ENCODE measurements at regions not wholly inside any gene's neighbourhood (a gene's known extent, or its start where the extent isn't known, plus 50 kb on each side); places are given as distances from the start of the nearest gene placed in this dataset.
A peak's percentile ranks its signal among the peaks of the same experiment; 100 is the strongest.

GRCh38 chr14:65153101-65153500 is 50.8 kb upstream of the MAX start:
- H3K36me3 ChIP-seq (ENCODE audit: insufficient read depth, low read length) = no peaks in the 10 kb centered on the region
- H3K9me3 ChIP-seq (ENCODE audit: control insufficient read depth, insufficient read depth, low read length) = no peaks in the 10 kb centered on the region
- no peak overlapping the region for H3K9ac ChIP-seq (ENCODE audit: low read depth, low read length)
- no peaks in the 10 kb centered on the region for H3K4me1 ChIP-seq (ENCODE audit: insufficient read depth, low read length)

- Histone ChIP-seq H3K9ac (ENCODE audit: low read depth, low read length) (no peak overlapping the region), H3K36me3 (ENCODE audit: insufficient read depth, low read length) (no peaks in the 10 kb centered on the region), H3K9me3 (ENCODE audit: control insufficient read depth, insufficient read depth, low read length) (no peaks in the 10 kb centered on the region), H3K4me1 (ENCODE audit: insufficient read depth, low read length) (no peaks in the 10 kb centered on the region)
Measured at GRCh38 chr14:65156568-65157366, 54.5 kb upstream of the MAX start.

- Histone ChIP-seq H3K9me3 (ENCODE audit: control insufficient read depth, insufficient read depth, low read length) (no peaks in the 10 kb centered on the region), H3K4me1 (ENCODE audit: insufficient read depth, low read length) (no peaks in the 10 kb centered on the region), H3K36me3 (ENCODE audit: insufficient read depth, low read length) (no peaks in the 10 kb centered on the region), H3K9ac (ENCODE audit: low read depth, low read length) (no peak overlapping the region)
Measured at GRCh38 chr14:65159281-65160062, 57.2 kb upstream of the MAX start.

GRCh38 chr14:65160091-65160490 is 57.8 kb upstream of the MAX start:
- H3K9ac ChIP-seq (ENCODE audit: low read depth, low read length) = no peak overlapping the region
- H3K36me3 ChIP-seq (ENCODE audit: insufficient read depth, low read length) = no peaks in the 10 kb centered on the region
- no peaks in the 10 kb centered on the region for H3K4me1 ChIP-seq (ENCODE audit: insufficient read depth, low read length)
- no peaks in the 10 kb centered on the region for H3K9me3 ChIP-seq (ENCODE audit: control insufficient read depth, insufficient read depth, low read length)

- Histone ChIP-seq H3K4me1 (ENCODE audit: insufficient read depth, low read length) (no peaks in the 10 kb centered on the region), H3K36me3 (ENCODE audit: insufficient read depth, low read length) (no peaks in the 10 kb centered on the region), H3K9ac (ENCODE audit: low read depth, low read length) (no peak overlapping the region)
Measured at GRCh38 chr14:65162031-65162430, 59.7 kb upstream of the MAX start.

GRCh38 chr14:65164068-65164824 is 61.9 kb upstream of the MAX start:
- H3K9ac ChIP-seq (ENCODE audit: low read depth, low read length) = no peak overlapping the region
- H3K9me3 ChIP-seq (ENCODE audit: control insufficient read depth, insufficient read depth, low read length) = no peaks in the 10 kb centered on the region
- H3K4me1 ChIP-seq (ENCODE audit: insufficient read depth, low read length) = no peaks in the 10 kb centered on the region
- H3K36me3 ChIP-seq (ENCODE audit: insufficient read depth, low read length) = no peaks in the 10 kb centered on the region

More at GRCh38 chr14:65162031-65162430, 59.7 kb upstream of the MAX start:
- H3K9me3 ChIP-seq (ENCODE audit: control insufficient read depth, insufficient read depth, low read length) = no peaks in the 10 kb centered on the region

GRCh38 chr14:65164825-65165135 is 62.5 kb upstream of the MAX start:
- H3K36me3 ChIP-seq (ENCODE audit: insufficient read depth, low read length) = no peaks in the 10 kb centered on the region
- no peaks in the 10 kb centered on the region for H3K4me1 ChIP-seq (ENCODE audit: insufficient read depth, low read length)

DNA sequence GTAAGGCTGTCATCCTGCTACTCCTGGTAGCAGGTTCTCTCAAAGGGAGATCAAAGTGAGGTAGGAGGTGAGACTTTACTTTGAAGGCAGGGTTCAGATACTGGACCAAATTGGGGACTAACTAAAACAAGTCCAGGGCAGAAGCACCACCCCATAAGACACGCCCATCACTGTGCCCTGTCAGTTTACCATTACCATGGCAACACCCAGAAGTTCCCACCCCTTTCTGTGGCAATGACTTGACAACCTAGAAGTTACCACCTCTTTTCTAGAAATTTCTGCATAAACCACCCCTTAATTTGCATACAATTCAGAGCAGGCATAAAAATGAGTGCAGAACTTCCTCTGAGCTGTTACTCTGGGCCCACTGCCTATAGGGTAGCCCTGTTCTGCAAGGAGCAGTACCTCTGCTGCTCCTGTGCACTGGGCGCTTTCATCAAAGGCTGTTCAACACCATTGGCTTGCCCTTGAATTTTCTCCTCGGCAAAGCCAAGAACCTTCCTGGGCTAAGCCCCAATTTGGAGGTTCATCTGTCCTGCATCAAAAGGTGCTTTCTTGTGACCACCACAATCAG is 64.8 kb upstream of the MAX start:
- no peak overlapping the region for H3K9ac ChIP-seq (ENCODE audit: low read depth, low read length)
- H3K9me3 ChIP-seq (ENCODE audit: control insufficient read depth, insufficient read depth, low read length) = no peaks in the 10 kb centered on the region
- H3K4me1 ChIP-seq (ENCODE audit: insufficient read depth, low read length) = 0 out of 2 replicates have a peak, but pooled peaks cover 6% of the 10 kb centered on the region
- H3K36me3 ChIP-seq (ENCODE audit: insufficient read depth, low read length) = no peaks in the 10 kb centered on the region

More at GRCh38 chr14:65164825-65165135, 62.5 kb upstream of the MAX start:
- H3K9ac ChIP-seq (ENCODE audit: low read depth, low read length) = no peak overlapping the region
- H3K9me3 ChIP-seq (ENCODE audit: control insufficient read depth, insufficient read depth, low read length) = no peaks in the 10 kb centered on the region

GRCh38 chr14:65168840-65169239 is 66.5 kb upstream of the MAX start:
- Histone ChIP-seq H3K9ac (ENCODE audit: low read depth, low read length) (no peak overlapping the region), H3K4me1 (ENCODE audit: insufficient read depth, low read length) (peaks cover 11% of the 10 kb centered on the region), H3K9me3 (ENCODE audit: control insufficient read depth, insufficient read depth, low read length) (no peaks in the 10 kb centered on the region), H3K36me3 (ENCODE audit: insufficient read depth, low read length) (no peaks in the 10 kb centered on the region)

DNA sequence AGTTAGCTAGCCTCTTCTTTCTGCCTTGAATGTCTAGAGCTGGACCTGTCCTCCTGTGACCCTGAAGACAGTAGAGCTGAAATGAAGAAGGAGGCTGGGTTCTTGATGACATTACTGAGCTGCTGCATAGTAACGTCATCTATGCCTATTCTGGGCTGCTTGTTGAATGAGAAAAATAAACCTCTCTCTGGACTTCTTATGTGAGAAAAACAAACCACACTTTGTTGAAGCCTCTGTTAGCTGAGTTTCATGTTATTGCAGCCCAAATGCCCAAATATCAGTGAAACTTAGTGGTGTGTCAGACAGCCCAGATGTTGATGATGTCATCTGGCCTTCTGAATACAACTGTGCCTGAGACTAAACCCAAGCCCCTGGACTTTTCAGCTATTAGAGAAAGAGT is 67.0 kb upstream of the MAX start:
- no peak overlapping the region for H3K9ac ChIP-seq (ENCODE audit: low read depth, low read length)
- no peaks in the 10 kb centered on the region for H3K36me3 ChIP-seq (ENCODE audit: insufficient read depth, low read length)
- peaks cover 14% of the 10 kb centered on the region for H3K4me1 ChIP-seq (ENCODE audit: insufficient read depth, low read length)
- no peaks in the 10 kb centered on the region for H3K9me3 ChIP-seq (ENCODE audit: control insufficient read depth, insufficient read depth, low read length)

DNA sequence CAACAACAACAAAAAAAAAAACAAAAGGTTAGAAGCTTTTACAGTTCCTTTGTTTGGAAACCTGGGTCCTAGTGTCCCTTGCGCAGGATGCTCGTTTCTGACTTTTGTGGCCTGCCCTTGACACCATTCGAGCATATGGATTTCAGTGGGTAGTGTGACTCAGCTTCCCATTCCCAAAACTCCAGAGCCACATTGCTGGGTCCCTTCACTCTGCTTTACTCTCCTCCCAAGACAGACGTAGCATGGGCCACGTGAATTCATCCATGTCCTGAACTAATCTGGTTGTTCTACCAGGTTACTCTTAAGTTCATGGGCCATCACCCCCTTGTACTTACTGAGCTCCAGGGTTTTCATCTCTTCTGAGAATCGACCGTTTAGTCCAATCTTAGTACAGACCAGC is 68.0 kb upstream of the MAX start:
- Histone ChIP-seq H3K4me1 (ENCODE audit: insufficient read depth, low read length) (peaks cover 14% of the 10 kb centered on the region), H3K9me3 (ENCODE audit: control insufficient read depth, insufficient read depth, low read length) (no peaks in the 10 kb centered on the region), H3K9ac (ENCODE audit: low read depth, low read length) (no peak overlapping the region; the same call in 1 of the 2 replicates), H3K36me3 (ENCODE audit: insufficient read depth, low read length) (no peaks in the 10 kb centered on the region)

DNA sequence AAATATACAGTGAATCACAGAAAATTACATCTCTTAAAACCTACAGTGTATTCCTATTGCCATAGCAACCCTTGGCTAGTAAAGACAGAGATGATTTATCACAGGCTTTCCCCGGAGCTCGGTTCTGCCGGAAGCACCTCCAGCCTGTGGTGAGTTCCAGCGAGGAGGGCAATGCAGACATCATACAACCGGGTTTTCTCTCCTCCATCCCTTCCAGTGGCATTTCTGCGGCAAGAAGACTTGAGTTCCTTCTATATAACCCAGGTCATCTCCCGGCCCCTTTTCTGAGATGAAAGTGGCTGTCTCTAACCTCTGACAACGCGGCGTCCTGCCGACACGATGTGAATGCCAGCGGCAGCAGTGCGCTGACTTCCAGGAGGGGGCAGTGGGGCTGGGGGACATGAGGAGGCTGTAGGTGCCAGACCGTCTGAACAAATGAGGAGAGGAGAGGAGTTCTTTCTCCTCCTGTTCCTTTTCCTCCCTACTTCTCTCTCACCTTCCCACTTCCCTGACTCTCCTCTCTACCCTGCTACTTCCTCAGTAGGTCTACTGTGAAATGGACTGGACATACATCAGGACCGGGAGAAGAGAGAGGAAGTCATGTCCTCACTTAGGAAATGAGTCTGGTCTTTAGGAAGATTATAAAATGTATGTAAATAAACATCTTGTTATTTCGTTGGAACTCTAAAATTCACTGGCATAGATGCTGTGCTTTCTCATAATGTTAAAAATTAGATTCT is 68.6 kb upstream of the MAX start:
- H3K36me3 ChIP-seq (ENCODE audit: insufficient read depth, low read length) = no peaks in the 10 kb centered on the region
- H3K9ac ChIP-seq (ENCODE audit: low read depth, low read length) = peak overlapping the region; percentile 34; the same call in 1 of the 2 replicates
- H3K4me1 ChIP-seq (ENCODE audit: insufficient read depth, low read length) = peaks cover 14% of the 10 kb centered on the region
- no peaks in the 10 kb centered on the region for H3K9me3 ChIP-seq (ENCODE audit: control insufficient read depth, insufficient read depth, low read length)

GRCh38 chr14:65173973-65174693 is 71.8 kb upstream of the MAX start:
- H3K36me3 ChIP-seq (ENCODE audit: insufficient read depth, low read length) = no peaks in the 10 kb centered on the region
- H3K4me1 ChIP-seq (ENCODE audit: insufficient read depth, low read length) = peaks cover 14% of the 10 kb centered on the region
- H3K9me3 ChIP-seq (ENCODE audit: control insufficient read depth, insufficient read depth, low read length) = no peaks in the 10 kb centered on the region
- peak overlapping the region; percentile 10; the same call in 1 of the 2 replicates for H3K9ac ChIP-seq (ENCODE audit: low read depth, low read length)

All from ES-I3 (cell line).